SK-N-MC (cell line): ENCODE measurements at regions not wholly inside any gene's neighbourhood (a gene's known extent, or its start where the extent isn't known, plus 50 kb on each side); places are given as distances from the start of the nearest gene placed in this dataset.

ENCODE experiments used
- DNase-seq: peaks from one replicate; pipeline ENCODE4 v3.0.0-alpha.2; 2011; ENCODE audit warnings: low read depth, low spot score
- H3K27ac ChIP-seq: fragments of 200-600 bp; sonication (generic); 2 replicates; pipeline ENCODE4 v1.5.1; 2016; ENCODE audit warnings: mixed run types
- H3K36me3 ChIP-seq: fragments of 200-600 bp; sonication (generic); 2 replicates; pipeline ENCODE4 v1.6.1; 2017; ENCODE audit warnings: antibody characterized with exemption, low read length, mixed read lengths; ENCODE audit not compliant: insufficient read depth
- H3K4me3 ChIP-seq: fragments of 200-600 bp; sonication (generic); 2 replicates; pipeline ENCODE4 v1.5.1; 2016
- H3K9ac ChIP-seq: fragments of 200-600 bp; sonication (generic); 2 replicates; pipeline ENCODE4 v1.8.0; 2017; ENCODE audit warnings: mixed run types, mixed read lengths; ENCODE audit not compliant: insufficient read length
- H3K9me3 ChIP-seq: fragments of 200-600 bp; sonication (generic); 2 replicates; pipeline ENCODE4 v1.6.1; 2017; ENCODE audit warnings: low read depth, mild to moderate bottlenecking, antibody characterized with exemption, low read length, moderate library complexity, mixed read lengths
- EZH2 ChIP-seq: fragments of 200-600 bp; sonication (generic); IDR thresholded peaks from one replicate; pipeline ENCODE4 v1.6.1; 2017; ENCODE audit warnings: antibody characterized with exemption
- FOXP2 ChIP-seq: optimal IDR thresholded peaks from 2 replicates; pipeline ENCODE3; 2011; ENCODE audit warnings: mild to moderate bottlenecking, moderate library complexity; ENCODE audit not compliant: insufficient read depth; ENCODE audit errors: extremely low read length, control extremely low read depth
- POLR2AphosphoS5 ChIP-seq: IDR thresholded peaks from 2 replicates; pipeline ENCODE4 v1.6.1; 2012; ENCODE audit warnings: mild to moderate bottlenecking, low read depth, low read length, borderline replicate concordance

GRCh38 chr5:82613891-82614290 is 335.7 kb upstream of the RPS23 start:
- Histone ChIP-seq H3K4me3 (no peak overlapping the region), H3K27ac (no peak overlapping the region), H3K36me3 (no peaks in the 10 kb centered on the region), H3K9ac (no peak overlapping the region), H3K9me3 (no peaks in the 10 kb centered on the region)
- no peak for DNase-seq
- TF ChIP-seq EZH2, result no peak

GRCh38 chr5:82610686-82611085 is 332.5 kb upstream of the RPS23 start:
- 0 out of 2 replicates have a peak, but pooled peaks cover 3% of the 10 kb centered on the region for H3K9me3 ChIP-seq

GRCh38 chr5:82605441-82605973 is 327.4 kb upstream of the RPS23 start:
- no peak overlapping the region for H3K27ac ChIP-seq
- DNase-seq, result no peak
- no peaks in the 10 kb centered on the region for H3K36me3 ChIP-seq
- TF ChIP-seq FOXP2, result no peak
- no peak for TF ChIP-seq POLR2AphosphoS5
- no peak for TF ChIP-seq EZH2
- no peak overlapping the region for H3K4me3 ChIP-seq
- 0 out of 2 replicates have a peak, but pooled peaks cover 3% of the 10 kb centered on the region for H3K9me3 ChIP-seq
- H3K9ac ChIP-seq, result no peak overlapping the region

More at GRCh38 chr5:82610686-82611085, 332.5 kb upstream of the RPS23 start:
- no peak overlapping the region for H3K9ac ChIP-seq
- H3K4me3 ChIP-seq, result no peak overlapping the region
- DNase-seq, result no peak
- H3K36me3 ChIP-seq, result no peaks in the 10 kb centered on the region
- no peak for TF ChIP-seq EZH2
- no peak for TF ChIP-seq FOXP2
- no peak overlapping the region for H3K27ac ChIP-seq

GRCh38 chr5:82603033-82603987 is 325.2 kb upstream of the RPS23 start:
- no peak for DNase-seq
- Histone ChIP-seq H3K9me3 (0 out of 2 replicates have a peak, but pooled peaks cover 3% of the 10 kb centered on the region), H3K27ac (no peak overlapping the region), H3K9ac (no peak overlapping the region), H3K4me3 (no peak overlapping the region), H3K36me3 (no peaks in the 10 kb centered on the region)
- TF ChIP-seq POLR2AphosphoS5 (no peak), EZH2 (no peak), FOXP2 (no peak)

GRCh38 chr5:82601861-82602260 is 323.7 kb upstream of the RPS23 start:
- Histone ChIP-seq H3K9ac (no peak overlapping the region), H3K4me3 (no peak overlapping the region)
- TF ChIP-seq FOXP2 (no peak), EZH2 (no peak), POLR2AphosphoS5 (no peak)

GRCh38 chr5:82601077-82601476 is 322.9 kb upstream of the RPS23 start:
- H3K36me3 ChIP-seq, result no peaks in the 10 kb centered on the region
- no peaks in the 10 kb centered on the region for H3K9me3 ChIP-seq
- no peak overlapping the region for H3K9ac ChIP-seq
- H3K27ac ChIP-seq, result no peak overlapping the region
- H3K4me3 ChIP-seq, result no peak overlapping the region
- no peak for DNase-seq
- no peak for TF ChIP-seq FOXP2
- no peak for TF ChIP-seq EZH2
- TF ChIP-seq POLR2AphosphoS5, result no peak

More at GRCh38 chr5:82601861-82602260, 323.7 kb upstream of the RPS23 start:
- H3K9me3 ChIP-seq, result 0 out of 2 replicates have a peak, but pooled peaks cover 3% of the 10 kb centered on the region
- DNase-seq, result no peak
- no peaks in the 10 kb centered on the region for H3K36me3 ChIP-seq
- H3K27ac ChIP-seq, result no peak overlapping the region

- Histone ChIP-seq H3K27ac (no peak overlapping the region), H3K4me3 (no peak overlapping the region), H3K36me3 (no peaks in the 10 kb centered on the region), H3K9me3 (no peaks in the 10 kb centered on the region), H3K9ac (no peak overlapping the region)
- no peak for DNase-seq
- no peak for TF ChIP-seq EZH2
- no peak for TF ChIP-seq POLR2AphosphoS5
- no peak for TF ChIP-seq FOXP2
These were observed 321.5 kb upstream of the RPS23 start for GRCh38 chr5:82599692-82600091.

- TF ChIP-seq FOXP2, result no peak
- TF ChIP-seq POLR2AphosphoS5, result no peak
- TF ChIP-seq EZH2, result no peak
- DNase-seq, result no peak
- Histone ChIP-seq H3K9me3 (no peaks in the 10 kb centered on the region), H3K36me3 (no peaks in the 10 kb centered on the region), H3K4me3 (no peak overlapping the region), H3K9ac (no peak overlapping the region), H3K27ac (no peak overlapping the region)
These were observed 320.9 kb upstream of the RPS23 start for GRCh38 chr5:82599030-82599429.
